RWPE1 (cell line): ENCODE measurements at regions not wholly inside any gene's neighbourhood (a gene's known extent, or its start where the extent isn't known, plus 50 kb on each side); places are given as distances from the start of the nearest gene placed in this dataset.
A peak's percentile ranks its signal among the peaks of the same experiment; 100 is the strongest.

ENCODE experiments used
- CTCF ChIA-PET: fragments of 350-600 bp; sonication (Branson Sonifier 250); formaldehyde crosslinking; extraction: SDS; loops from one replicate; lab custom pipeline; 2021; lab: Yijun Ruan, JAX
- POLR2A ChIA-PET: fragments of 400-600 bp; formaldehyde crosslinking; extraction: SDS; loops from one replicate; lab custom pipeline; 2020; ENCODE audit warnings: antibody characterized with exemption; ENCODE audit not compliant: low non-redundant PET; lab: Yijun Ruan, JAX
- DNase-seq: peaks from one replicate; pipeline ENCODE4 v3.0.0; 2012; ENCODE audit warnings: low spot score
- H3K27ac ChIP-seq: fragments of 450-650 bp; 2 replicates; pipeline ENCODE4 v1.5.1; 2017
- CTCF ChIP-seq: fragments of 450-650 bp; conservative IDR thresholded peaks from 2 replicates; pipeline ENCODE4 v1.5.1; 2017; ENCODE audit warnings: low read depth, mild to moderate bottlenecking

- no peak for TF ChIP-seq CTCF
- no peak for DNase-seq
- CTCF ChIA-PET: no interaction called here
- no peak overlapping the region for H3K27ac ChIP-seq
- POLR2A ChIA-PET: no interaction called here
These were observed 171.9 kb downstream of the QRSL1 start for GRCh38 chr6:106801256-106801655.

GRCh38 chr6:106800379-106800778 is 171.0 kb downstream of the QRSL1 start:
- TF ChIP-seq CTCF: no peak
- no peak overlapping the region for H3K27ac ChIP-seq
- ChIA-PET CTCF (no interaction called here), POLR2A (no interaction called here)
- no peak for DNase-seq

- H3K27ac ChIP-seq: no peak overlapping the region
- ChIA-PET POLR2A (no interaction called here), CTCF (no interaction called here)
- no peak for TF ChIP-seq CTCF
- peak; percentile 23 for DNase-seq
These were observed 169.9 kb downstream of the QRSL1 start for GRCh38 chr6:106799031-106799894.

- TF ChIP-seq CTCF: no peak
- DNase-seq: no peak
- POLR2A ChIA-PET: no interaction called here
- CTCF ChIA-PET: no interaction called here
- H3K27ac ChIP-seq: no peak overlapping the region
These were observed 167.8 kb downstream of the QRSL1 start for GRCh38 chr6:106797186-106797585.

- ChIA-PET CTCF (no interaction called here), POLR2A (no interaction called here)
These were observed 167.4 kb downstream of the QRSL1 start for GRCh38 chr6:106796781-106797180.

GRCh38 chr6:106794129-106794528 is 164.8 kb downstream of the QRSL1 start:
- TF ChIP-seq CTCF: no peak
- DNase-seq: no peak
- POLR2A ChIA-PET: no interaction called here
- CTCF ChIA-PET: no interaction called here
- no peak overlapping the region for H3K27ac ChIP-seq

More at GRCh38 chr6:106796781-106797180, 167.4 kb downstream of the QRSL1 start:
- H3K27ac ChIP-seq: no peak overlapping the region
- TF ChIP-seq CTCF: no peak
- no peak for DNase-seq
